ENCODE measurements at regions not wholly inside any gene's neighbourhood (a gene's known extent, or its start where the extent isn't known, plus 50 kb on each side); places are given as distances from the start of the nearest gene placed in this dataset.

DNA sequence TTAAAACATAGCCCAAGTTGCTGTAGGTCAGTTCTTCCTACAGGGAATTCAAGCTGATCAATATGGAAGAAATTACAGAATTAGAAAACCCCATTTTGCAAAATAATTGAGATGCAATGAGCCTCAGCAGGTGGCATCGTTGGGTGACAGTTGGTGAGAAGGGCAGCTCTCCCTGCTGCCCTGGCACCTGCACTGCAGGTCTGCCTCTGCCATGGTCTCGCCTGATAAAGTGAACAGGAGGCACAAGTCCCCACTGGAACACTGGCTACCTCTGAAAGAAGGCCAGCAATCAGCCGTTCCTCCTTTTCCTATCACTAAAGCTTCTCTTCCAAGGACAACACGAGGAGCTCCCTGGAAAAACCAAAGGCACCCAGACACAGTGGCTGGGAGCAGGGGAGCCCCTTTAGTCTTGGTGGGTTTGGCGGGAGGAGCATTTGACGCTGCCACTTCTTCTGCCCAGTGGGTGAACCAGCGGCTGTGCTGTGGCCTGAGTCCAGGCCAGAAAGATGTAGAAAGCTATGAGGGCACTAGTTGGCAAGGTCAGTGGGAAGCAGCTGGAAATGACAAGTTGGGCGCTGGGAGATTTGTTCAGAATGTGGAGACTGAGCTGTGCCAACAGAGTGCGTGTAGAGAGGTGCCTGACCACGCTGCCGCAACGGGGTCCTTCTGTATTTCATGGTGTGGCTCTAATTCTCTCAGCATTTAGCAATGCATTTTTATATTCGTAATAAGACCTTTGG is 93.1 kb downstream of the RIPK4 start:
- TF ChIP-seq EP300 (IDR thresholded peaks at IDR 0.05) (no peak), POLR2A (IDR thresholded peaks at IDR 0.05) (no peak), POLR2AphosphoS5 (IDR thresholded peaks at IDR 0.05) (no peak)
- TF ChIP-seq, protein P1, sequence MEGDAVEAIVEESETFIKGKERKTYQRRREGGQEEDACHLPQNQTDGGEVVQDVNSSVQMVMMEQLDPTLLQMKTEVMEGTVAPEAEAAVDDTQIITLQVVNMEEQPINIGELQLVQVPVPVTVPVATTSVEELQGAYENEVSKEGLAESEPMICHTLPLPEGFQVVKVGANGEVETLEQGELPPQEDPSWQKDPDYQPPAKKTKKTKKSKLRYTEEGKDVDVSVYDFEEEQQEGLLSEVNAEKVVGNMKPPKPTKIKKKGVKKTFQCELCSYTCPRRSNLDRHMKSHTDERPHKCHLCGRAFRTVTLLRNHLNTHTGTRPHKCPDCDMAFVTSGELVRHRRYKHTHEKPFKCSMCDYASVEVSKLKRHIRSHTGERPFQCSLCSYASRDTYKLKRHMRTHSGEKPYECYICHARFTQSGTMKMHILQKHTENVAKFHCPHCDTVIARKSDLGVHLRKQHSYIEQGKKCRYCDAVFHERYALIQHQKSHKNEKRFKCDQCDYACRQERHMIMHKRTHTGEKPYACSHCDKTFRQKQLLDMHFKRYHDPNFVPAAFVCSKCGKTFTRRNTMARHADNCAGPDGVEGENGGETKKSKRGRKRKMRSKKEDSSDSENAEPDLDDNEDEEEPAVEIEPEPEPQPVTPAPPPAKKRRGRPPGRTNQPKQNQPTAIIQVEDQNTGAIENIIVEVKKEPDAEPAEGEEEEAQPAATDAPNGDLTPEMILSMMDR (IDR thresholded peaks at IDR 0.05), result no peak

DNA sequence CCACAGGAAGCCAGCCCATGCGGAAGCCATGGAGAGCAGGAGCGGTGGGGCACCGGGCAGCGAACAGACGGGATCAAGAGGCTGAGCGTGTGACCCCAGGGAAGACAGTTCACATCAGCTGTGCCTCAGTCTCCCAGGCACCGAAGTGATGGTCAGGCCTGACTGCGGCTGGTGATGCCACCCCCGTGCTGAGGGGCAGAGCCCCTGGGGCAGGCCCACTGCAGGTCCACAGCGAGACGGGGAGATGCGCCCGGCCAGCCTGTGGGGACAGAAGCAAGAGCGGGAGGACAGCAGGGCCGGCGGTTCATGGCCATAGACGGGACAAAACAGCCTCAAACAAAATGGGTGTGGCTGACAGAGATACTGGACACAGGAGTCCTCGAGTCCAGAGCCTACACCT is 93.8 kb downstream of the RIPK4 start:
- Histone ChIP-seq H3K4me1 (peaks cover 26% of the 10 kb centered on the region), H3K36me3 (no peaks in the 10 kb centered on the region), H3K4me3 (no peak overlapping the region), H3K27me3 (peaks cover 2% of the 10 kb centered on the region), H3K27ac (no peak overlapping the region), H3K9me3 (no peaks in the 10 kb centered on the region)
- WGBS, result 90% methylated on average over 18 of the region's 18 CpGs
- TF ChIP-seq EP300 (IDR thresholded peaks at IDR 0.05), result no peak
- TF ChIP-seq, protein P1 (IDR thresholded peaks at IDR 0.05), result no peak
- no peak for TF ChIP-seq POLR2AphosphoS5 (IDR thresholded peaks at IDR 0.05)
- no peak for TF ChIP-seq POLR2A (IDR thresholded peaks at IDR 0.05)
- DNase-seq (ENCODE audit: low spot score in 2 of 2), result peak in 1 of 2 donors; percentile 61

More for the DNA sequence above, 93.1 kb downstream of the RIPK4 start:
- H3K9me3 ChIP-seq, result no peaks in the 10 kb centered on the region
- peaks cover 26% of the 10 kb centered on the region for H3K4me1 ChIP-seq
- H3K27me3 ChIP-seq, result peaks cover 2% of the 10 kb centered on the region
- no peaks in the 10 kb centered on the region for H3K36me3 ChIP-seq
- no peak overlapping the region for H3K4me3 ChIP-seq
- H3K27ac ChIP-seq, result no peak overlapping the region
- WGBS, result 78% methylated on average over 13 of the region's 13 CpGs
- peak in 1 of 2 donors; percentile 38 for DNase-seq (ENCODE audit: low spot score in 2 of 2)

DNA sequence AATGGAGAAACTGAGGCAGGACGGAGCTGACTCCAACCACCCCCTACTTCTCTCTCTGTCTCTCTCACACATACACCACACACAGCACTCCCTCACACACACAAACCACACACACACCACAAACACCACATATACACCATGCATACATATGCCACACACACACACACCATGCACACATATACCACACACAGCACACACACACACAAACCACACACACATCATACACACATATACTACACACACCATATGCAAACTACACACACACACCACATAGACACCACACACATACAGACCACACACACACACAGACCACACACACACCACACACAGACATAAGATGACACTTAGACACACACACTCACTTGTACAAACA is 94.3 kb downstream of the RIPK4 start:
- 92% methylated on average over 1 of the region's 1 CpG for WGBS
- no peaks in the 10 kb centered on the region for H3K9me3 ChIP-seq
- TF ChIP-seq, protein P1 (IDR thresholded peaks at IDR 0.05), result no peak
- no peak for TF ChIP-seq EP300 (IDR thresholded peaks at IDR 0.05)
- no peak for TF ChIP-seq POLR2AphosphoS5 (IDR thresholded peaks at IDR 0.05)
- TF ChIP-seq POLR2A (IDR thresholded peaks at IDR 0.05), result no peak
- no peaks in the 10 kb centered on the region for H3K36me3 ChIP-seq
- no peak overlapping the region for H3K27ac ChIP-seq
- H3K27me3 ChIP-seq, result peaks cover 2% of the 10 kb centered on the region
- H3K4me1 ChIP-seq, result peaks cover 21% of the 10 kb centered on the region
- no peak for DNase-seq (ENCODE audit: low spot score in 2 of 2)
- H3K4me3 ChIP-seq, result no peak overlapping the region

DNA sequence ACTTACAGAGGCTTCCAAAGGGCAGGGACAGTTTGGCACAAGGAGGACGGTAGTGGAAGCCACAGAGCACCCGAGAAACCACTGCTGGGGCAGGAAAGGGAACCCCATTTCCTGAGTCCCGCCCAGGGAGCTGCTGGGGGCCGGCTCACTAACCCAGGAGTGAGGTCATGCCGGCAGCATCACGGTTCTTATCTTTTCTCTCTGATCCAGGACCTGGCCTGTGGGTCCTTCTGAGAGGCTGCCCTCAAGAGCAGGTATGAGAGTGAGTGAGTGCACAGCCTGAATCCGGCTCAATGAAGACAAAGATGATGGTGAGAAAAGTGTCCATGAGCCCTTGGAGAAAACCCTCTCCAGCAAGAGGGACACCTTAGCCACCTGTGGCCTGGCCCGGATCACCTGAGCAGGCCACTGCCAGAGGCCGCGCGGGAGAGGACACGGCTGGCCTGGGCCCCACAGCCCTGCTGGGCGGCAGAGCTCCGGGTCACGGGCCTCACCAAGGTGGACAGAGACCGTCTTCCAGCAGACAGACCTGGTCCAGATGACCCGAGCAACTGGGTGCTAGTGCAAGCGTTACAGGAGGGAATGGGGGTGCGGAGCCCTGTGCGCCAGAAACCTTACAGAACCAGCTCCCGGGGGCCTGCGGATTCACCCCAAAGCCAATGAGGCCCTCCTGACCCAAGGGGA is 94.9 kb downstream of the RIPK4 start:
- Histone ChIP-seq H3K36me3 (no peaks in the 10 kb centered on the region), H3K27me3 (peaks cover 2% of the 10 kb centered on the region), H3K27ac (no peak overlapping the region), H3K9me3 (no peaks in the 10 kb centered on the region), H3K4me3 (no peak overlapping the region), H3K4me1 (peaks cover 21% of the 10 kb centered on the region)
- DNase-seq (ENCODE audit: low spot score in 2 of 2), result peak in 1 of 2 donors; percentile 60
- WGBS, result 84% methylated on average over 18 of the region's 22 CpGs
- TF ChIP-seq, protein P1 (IDR thresholded peaks at IDR 0.05), result no peak
- TF ChIP-seq POLR2A (IDR thresholded peaks at IDR 0.05), result no peak
- TF ChIP-seq POLR2AphosphoS5 (IDR thresholded peaks at IDR 0.05), result no peak
- no peak for TF ChIP-seq EP300 (IDR thresholded peaks at IDR 0.05)

DNA sequence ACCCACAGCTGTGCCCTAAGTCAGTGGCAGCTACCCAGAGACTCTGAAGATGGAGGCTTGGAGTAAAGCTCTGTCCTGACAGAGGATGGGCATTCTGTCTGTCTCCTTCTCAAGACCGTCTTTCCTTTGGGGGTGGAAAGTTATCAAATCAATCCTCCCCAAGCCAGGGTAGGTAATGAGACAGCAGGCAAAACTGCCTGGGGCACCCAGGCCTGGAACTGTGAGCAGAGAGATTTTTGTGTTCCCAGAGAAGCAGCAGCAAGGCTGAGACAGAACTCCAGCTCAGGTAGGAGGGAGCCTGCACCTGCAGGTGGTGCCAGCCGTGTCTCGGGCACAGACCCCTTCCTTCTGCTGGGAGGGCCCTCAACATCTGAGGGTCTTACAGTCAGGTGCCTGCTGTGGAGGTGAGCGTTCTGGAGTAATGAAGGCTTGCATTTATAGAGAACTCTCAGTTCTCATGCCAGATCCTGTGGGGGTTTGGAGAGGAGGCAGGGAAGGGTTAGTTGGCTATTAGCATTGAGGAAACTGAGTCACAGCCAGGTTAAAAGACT is 95.6 kb downstream of the RIPK4 start:
- DNase-seq (ENCODE audit: low spot score in 2 of 2), result no peak
- 59% methylated on average over 3 of the region's 4 CpGs for WGBS
- Histone ChIP-seq H3K4me1 (peaks cover 21% of the 10 kb centered on the region), H3K36me3 (no peaks in the 10 kb centered on the region), H3K27ac (no peak overlapping the region), H3K4me3 (no peak overlapping the region), H3K9me3 (no peaks in the 10 kb centered on the region), H3K27me3 (peaks cover 2% of the 10 kb centered on the region)
- TF ChIP-seq POLR2AphosphoS5 (IDR thresholded peaks at IDR 0.05) (no peak), POLR2A (IDR thresholded peaks at IDR 0.05) (no peak), EP300 (IDR thresholded peaks at IDR 0.05) (no peak)
- TF ChIP-seq, protein P1 (IDR thresholded peaks at IDR 0.05), result no peak

All from suprapubic skin (tissue), 4 donors.